A549 (cell line): ENCODE measurements at regions not wholly inside any gene's neighbourhood (a gene's known extent, or its start where the extent isn't known, plus 50 kb on each side); places are given as distances from the start of the nearest gene placed in this dataset.
A peak's percentile ranks its signal among the peaks of the same experiment; 100 is the strongest.

ENCODE experiments used
- ATAC-seq, 2 experiments: fragments of 200-7000 bp in 1 of 2; fragments of >200 bp in 1 of 2; cut with Nextera tagmentation in 1 of 2; cut with Tn5 transposase in 1 of 2; 3 replicates each; pipeline versions ENCODE4 v1.8.0 to v1.9.1; 2018 to 2020; ENCODE audit warnings: mild to moderate bottlenecking in 1 of 2, moderate library complexity in 1 of 2
- CTCF ChIA-PET: fragments of 300-600 bp; sonication (Branson Sonifier 250); formaldehyde crosslinking; extraction: SDS; loops from one replicate; lab custom pipeline; 2021; ENCODE audit warnings: antibody characterized with exemption, inconsistent platforms; lab: Yijun Ruan, JAX
- POLR2A ChIA-PET: fragments of 350-600 bp; formaldehyde crosslinking; extraction: SDS; loops from one replicate; lab custom pipeline; 2021; ENCODE audit warnings: antibody characterized with exemption, inconsistent platforms; lab: Yijun Ruan, JAX
- DNase-seq, 2 experiments: peaks; one replicate each; pipeline versions ENCODE4 v3.0.0 to v3.0.0-alpha.2; 2011 to 2016; ENCODE audit warnings: low read depth in 1 of 2, low spot score in 1 of 2
- FAIRE-seq: peaks from 2 replicates; lab custom pipeline; 2011; peaks lifted over from hg19 to GRCh38; lab: Jason Lieb, UNC
- H3K27ac ChIP-seq, 2 experiments: fragments of >200 bp; sonication (Bioruptor Twin); formaldehyde crosslinking; 3 replicates each; pipeline ENCODE4 v1.5.1; 2016 to 2017
- H3K4me1 ChIP-seq: fragments of >200 bp; sonication (Bioruptor Twin); formaldehyde crosslinking; 3 replicates; pipeline ENCODE4 v1.6.1; 2016
- H3K4me2 ChIP-seq: fragments of >200 bp; sonication (Bioruptor Twin); formaldehyde crosslinking; 3 replicates; pipeline ENCODE4 v1.6.1; 2016
- H3K4me3 ChIP-seq: fragments of >200 bp; sonication (Bioruptor Twin); formaldehyde crosslinking; 3 replicates; pipeline ENCODE4 v1.5.1; 2016
- H3K9me3 ChIP-seq: fragments of >200 bp; sonication (Bioruptor Twin); formaldehyde crosslinking; 3 replicates; pipeline ENCODE4 v1.6.1; 2016
- BCL3 ChIP-seq: fragments of >200 bp; sonication (Bioruptor Twin); formaldehyde crosslinking; IDR thresholded peaks from 3 replicates; pipeline ENCODE4 v1.6.1; 2016
- CBX2 ChIP-seq: fragments of 200-600 bp; sonication (generic); IDR thresholded peaks from 2 replicates; pipeline ENCODE4 v1.6.1; 2016; ENCODE audit warnings: low read depth, mild to moderate bottlenecking, borderline replicate concordance
- CBX8 ChIP-seq: fragments of 200-600 bp; sonication (generic); IDR thresholded peaks from 2 replicates; pipeline ENCODE4 v1.6.1; 2016
- CEBPB ChIP-seq, 2 experiments: fragments of >200 bp in 1 of 2; sonication (Bioruptor Twin) in 1 of 2; formaldehyde crosslinking in 1 of 2; IDR thresholded peaks; 2 replicates each; pipeline ENCODE4 v1.6.1; 2012 to 2016
- CHD2 ChIP-seq: fragments of 150-350 bp; IDR thresholded peaks from 2 replicates; pipeline ENCODE4 v1.6.1; 2014; ENCODE audit warnings: low read length; ENCODE audit not compliant: partially characterized antibody
- E2F6 ChIP-seq: IDR thresholded peaks from 2 replicates; pipeline ENCODE4 v1.6.1; 2012; ENCODE audit warnings: low read depth, borderline replicate concordance
- EHF ChIP-seq: fragments of 250-450 bp; sonication (Bioruptor Pico); IDR thresholded peaks from 2 replicates; pipeline ENCODE4 v1.5.0; 2020; ENCODE audit warnings: mild to moderate bottlenecking
- EP300 ChIP-seq, 2 experiments: fragments of >200 bp; sonication (Bioruptor Twin); formaldehyde crosslinking; IDR thresholded peaks; 2 replicates in 1 of 2; 3 replicates in 1 of 2; pipeline ENCODE4 v1.6.1; 2016 to 2017
- FOSL2 ChIP-seq, 2 experiments: fragments of 450-650 bp in 1 of 2; fragments of >200 bp in 1 of 2; sonication (Bioruptor Twin) in 1 of 2; formaldehyde crosslinking; IDR thresholded peaks; 2 replicates each; pipeline versions ENCODE4 v1.5.0 to v1.6.1; 2016 to 2020; ENCODE audit warnings: mild to moderate bottlenecking in 1 of 2, moderate library complexity in 1 of 2
- FOXS1 ChIP-seq: fragments of 250-450 bp; sonication (Bioruptor Pico); IDR thresholded peaks from 2 replicates; pipeline ENCODE4 v1.5.0; 2020; ENCODE audit warnings: mild to moderate bottlenecking, moderate library complexity
- GATA3 ChIP-seq: IDR thresholded peaks from 2 replicates; pipeline ENCODE4 v1.6.1; 2012; ENCODE audit warnings: borderline replicate concordance
- HDAC2 ChIP-seq: fragments of 200-600 bp; sonication (generic); IDR thresholded peaks from 2 replicates; pipeline ENCODE4 v1.6.1; 2016
- HOXB5 ChIP-seq: fragments of 250-450 bp; sonication (Bioruptor Pico); IDR thresholded peaks from 2 replicates; pipeline ENCODE4 v1.5.0; 2020; ENCODE audit warnings: mild to moderate bottlenecking, moderate library complexity
- JUN ChIP-seq, 2 experiments: fragments of >200 bp; sonication (Bioruptor Twin); formaldehyde crosslinking; IDR thresholded peaks; 2 replicates in 1 of 2; 3 replicates in 1 of 2; pipeline ENCODE4 v1.6.1; 2016 to 2017
- JUNB ChIP-seq: fragments of >200 bp; sonication (Bioruptor Twin); formaldehyde crosslinking; IDR thresholded peaks from 2 replicates; pipeline ENCODE4 v1.6.1; 2016
- KDM1A ChIP-seq: fragments of 200-600 bp; sonication (generic); IDR thresholded peaks from 2 replicates; pipeline ENCODE4 v1.6.1; 2016; ENCODE audit warnings: low read depth, mild to moderate bottlenecking
- MAX ChIP-seq: IDR thresholded peaks from 2 replicates; pipeline ENCODE4 v1.6.1; 2012
- PBX3 ChIP-seq: IDR thresholded peaks from 2 replicates; pipeline ENCODE4 v1.6.1; 2012
- PHF8 ChIP-seq: fragments of 200-600 bp; sonication (generic); IDR thresholded peaks from 2 replicates; pipeline ENCODE4 v1.6.1; 2016; ENCODE audit warnings: low read depth, mild to moderate bottlenecking, antibody characterized with exemption, moderate library complexity, borderline replicate concordance
- RAD21 ChIP-seq, 2 experiments: fragments of >200 bp in 1 of 2; sonication (Bioruptor Twin) in 1 of 2; formaldehyde crosslinking in 1 of 2; IDR thresholded peaks in 1 of 2; conservative IDR thresholded peaks in 1 of 2; 2 replicates in 1 of 2; 3 replicates in 1 of 2; pipeline ENCODE4 v1.6.1; 2012 to 2018; ENCODE audit warnings: inconsistent platforms in 1 of 2
- RARB ChIP-seq: fragments of 250-450 bp; sonication (Bioruptor Pico); IDR thresholded peaks from 2 replicates; pipeline ENCODE4 v1.8.0; 2021; ENCODE audit warnings: mild to moderate bottlenecking, moderate library complexity
- RFX5 ChIP-seq: fragments of 450-650 bp; IDR thresholded peaks from 2 replicates; pipeline ENCODE4 v1.7.1; 2014; ENCODE audit warnings: antibody characterized with exemption, mild to moderate bottlenecking, moderate library complexity
- TP53 ChIP-seq: fragments of 250-450 bp; sonication (Bioruptor Pico); IDR thresholded peaks from 2 replicates; pipeline ENCODE4 v1.5.0; 2021; ENCODE audit warnings: mild to moderate bottlenecking, moderate library complexity
- ZC3H11A ChIP-seq: fragments of 450-650 bp; IDR thresholded peaks from 2 replicates; pipeline ENCODE4 v1.6.1; 2014; ENCODE audit warnings: antibody characterized with exemption, mild to moderate bottlenecking
- ZNF302 ChIP-seq: fragments of 250-450 bp; sonication (Bioruptor Pico); IDR thresholded peaks from 2 replicates; pipeline ENCODE4 v1.9.0; 2021; ENCODE audit warnings: inconsistent platforms, mild to moderate bottlenecking, moderate library complexity
- WGBS: methylation state at CpG from one replicate; pipeline ENCODE4 v1.1.6; 2017; ENCODE audit errors: missing lambda C conversion rate; 5-methylcytosine and 5-hydroxymethylcytosine counted together
- TF ChIP-seq, protein P1 (sequence below): fragments of >200 bp; sonication (Bioruptor Twin); formaldehyde crosslinking; IDR thresholded peaks from 2 replicates; pipeline ENCODE4 v1.6.1; 2016

DNA sequence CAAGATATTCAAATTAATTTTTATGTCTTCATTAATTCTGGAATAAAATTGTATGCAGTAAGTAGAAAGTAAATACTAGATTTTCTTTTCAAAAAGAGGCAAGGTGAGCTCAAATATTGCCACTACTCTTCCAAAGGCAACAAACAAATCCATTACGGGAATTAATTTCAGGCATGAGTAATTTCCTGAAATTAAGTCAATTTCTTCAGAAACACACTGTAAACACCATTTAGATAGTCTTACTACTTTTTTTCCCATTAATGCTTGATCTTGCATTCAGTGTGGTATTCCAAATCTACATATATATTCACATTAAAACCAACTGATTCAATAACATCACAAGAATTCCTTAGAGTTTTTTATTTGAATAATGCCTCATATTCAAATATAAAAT, 1274.0 kb upstream of the CRIM1 start:
- FAIRE-seq = no peak
- ChIA-PET CTCF (interaction anchor here (1.1 kb wide), 1 partner anchor 45 kb away, joined by 4 read pairs; no protein-coding TSS in a partner anchor), POLR2A (no interaction called here)
- no peak for ATAC-seq
- H3K4me3 ChIP-seq = no peak overlapping the region
- 11% methylated on average over 1 of the region's 1 CpG for WGBS
- no peaks in the 10 kb centered on the region for H3K9me3 ChIP-seq
- DNase-seq = no peak
- H3K4me1 ChIP-seq = peaks cover 35% of the 10 kb centered on the region
- peak overlapping the region in 1 of 2 experiments; percentile 29; a peak in 4 of 6 replicates for H3K27ac ChIP-seq
- peak overlapping the region; percentile 71 for H3K4me2 ChIP-seq
- TF ChIP-seq KDM1A = no peak
- no peak for TF ChIP-seq RAD21 (conservative IDR thresholded peaks at IDR 0.05 in 1 of 2, IDR thresholded peaks at IDR 0.05 in 1 of 2)
- no peak for TF ChIP-seq CHD2
- TF ChIP-seq PBX3 = no peak
- TF ChIP-seq ZNF302 = no peak
- no peak for TF ChIP-seq CBX8
- TF ChIP-seq RFX5 = no peak
- no peak for TF ChIP-seq TP53 (CRISPR knock-in tag)
- no peak for TF ChIP-seq MAX
- no peak for TF ChIP-seq FOSL2 (IDR thresholded peaks at IDR 0.05)
- no peak for TF ChIP-seq FOSL2 (CRISPR knock-in tag; IDR thresholded peaks at IDR 0.05)
- TF ChIP-seq, all 56 proteins: peak for 0

- POLR2A ChIA-PET = no interaction called here
- TF ChIP-seq ZC3H11A (no peak), JUN (IDR thresholded peaks at IDR 0.05) (peak in 1 of 2 experiments; percentile 81; a peak in 1 of 5 replicates), RARB (no peak), PHF8 (no peak), EP300 (IDR thresholded peaks at IDR 0.05) (peak in 1 of 2 experiments; percentile 67; a peak in 1 of 5 replicates), FOSL2 (IDR thresholded peaks at IDR 0.05) (peak; percentile 84), FOSL2 (CRISPR knock-in tag; IDR thresholded peaks at IDR 0.05) (peak; percentile 75), HDAC2 (no peak), CHD2 (no peak), HOXB5 (peak; percentile 48; the same call in 1 of the 2 replicates), E2F6 (no peak), RAD21 (conservative IDR thresholded peaks at IDR 0.05 in 1 of 2, IDR thresholded peaks at IDR 0.05 in 1 of 2) (no peak; a peak in 1 of 5 replicates), CBX2 (no peak), TP53 (CRISPR knock-in tag) (no peak), FOXS1 (CRISPR knock-in tag) (no peak), JUNB (peak; percentile 87), BCL3 (peak; percentile 77; the same call in 1 of the 3 replicates), EHF (no peak), CEBPB (IDR thresholded peaks at IDR 0.05) (peak; percentile 88), GATA3 (peak; percentile 19; the same call in 1 of the 2 replicates)
- TF ChIP-seq, protein P1, sequence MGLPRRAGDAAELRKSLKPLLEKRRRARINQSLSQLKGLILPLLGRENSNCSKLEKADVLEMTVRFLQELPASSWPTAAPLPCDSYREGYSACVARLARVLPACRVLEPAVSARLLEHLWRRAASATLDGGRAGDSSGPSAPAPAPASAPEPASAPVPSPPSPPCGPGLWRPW = peak; percentile 57; the same call in 1 of the 2 replicates
- Histone ChIP-seq H3K27ac (peak overlapping the region; percentile 10 to 51; a peak in 5 of 6 replicates), H3K4me3 (no peak overlapping the region), H3K4me1 (peaks cover 35% of the 10 kb centered on the region), H3K9me3 (no peaks in the 10 kb centered on the region), H3K4me2 (peak overlapping the region; percentile 71)
- no peak for FAIRE-seq
- CTCF ChIA-PET = interaction anchor here (1.1 kb wide), 1 partner anchor 45 kb away, joined by 4 read pairs; no protein-coding TSS in a partner anchor
- WGBS = 4% methylated on average over 1 of the region's 1 CpG
- peak; percentile 6 to 64 for DNase-seq
- peak; percentile 85 to 91 for ATAC-seq
Measured at GRCh38 chr2:35081001-35081621, 1274.5 kb upstream of the CRIM1 start.
